Adrenal gland (tissue), 9 donors: ENCODE measurements at regions not wholly inside any gene's neighbourhood (a gene's known extent, or its start where the extent isn't known, plus 50 kb on each side); places are given as distances from the start of the nearest gene placed in this dataset.

Experiments used
- DNase-seq, 7 donors: peaks; one replicate each; pipeline ENCODE4 v3.0.0-alpha.2; 2019 to 2020
- H3K27ac ChIP-seq, 5 donors: fragments of 200-600 bp; sonication (generic) in 4 of 5; 1 replicate in 3 of 5; 2 replicates in 2 of 5; pipeline versions ENCODE4 v1.5.1 to v1.8.0; 2016 to 2020; ENCODE audit warnings: mild to moderate bottlenecking in 1 of 5
- H3K27me3 ChIP-seq: fragments of 200-600 bp; 2 replicates; pipeline ENCODE4 v1.8.0; 2021
- H3K36me3 ChIP-seq, 2 donors: fragments of 200-600 bp; replicated peaks in 1 of 2; 1 replicate in 1 of 2; 2 replicates in 1 of 2; pipeline versions ENCODE4 v1.5.1 to v1.8.0; 2018 to 2022
- H3K4me1 ChIP-seq, 2 donors: fragments of 200-600 bp; replicated peaks in 1 of 2; 1 replicate in 1 of 2; 2 replicates in 1 of 2; pipeline versions ENCODE4 v1.5.1 to v1.8.0; 2018 to 2021
- H3K4me3 ChIP-seq, 4 donors: fragments of 200-600 bp; sonication (generic) in 3 of 4; one replicate each; pipeline ENCODE4 v1.5.1; 2016 to 2018
- H3K9me3 ChIP-seq, 3 donors: fragments of 200-600 bp; sonication (generic) in 1 of 3; replicated peaks in 1 of 3; 1 replicate in 2 of 3; 2 replicates in 1 of 3; pipeline versions ENCODE4 v1.5.1 to v1.8.0; 2016 to 2021
- POLR2A ChIP-seq, 2 donors: fragments of 450-650 bp; IDR thresholded peaks; one replicate each; pipeline ENCODE4 v1.6.1; 2017; ENCODE audit warnings: antibody characterized with exemption in 2 of 2, mild to moderate bottlenecking in 2 of 2, moderate library complexity in 1 of 2
- WGBS, 4 donors: extraction: QIAGEN DNeasy Blood & Tissue Kit in 2 of 4; methylation state at CpG; one replicate each; pipeline versions ENCODE4 v1.1.5 to v1.1.7; 2013 to 2017; 5-methylcytosine and 5-hydroxymethylcytosine counted together
- intact Hi-C, 2 donors: fragments of 100-400 bp; cut with DNase I; formaldehyde crosslinking; loops; one replicate each; pipeline versions ENCODE4 v1.14.1 to v1.15.0; 2022 to 2023
- TF ChIP-seq, protein P1 (sequence below), 6 experiments: fragments of 450-650 bp in 4 of 6; fragments of 200-600 bp in 2 of 6; sonication (generic) in 1 of 6; IDR thresholded peaks; 1 replicate in 5 of 6; 2 replicates in 1 of 6; pipeline versions ENCODE4 v1.5.1 to v1.8.0; 2016 to 2021; ENCODE audit warnings: antibody characterized with exemption in 6 of 6, mild to moderate bottlenecking in 2 of 6, moderate library complexity in 1 of 6
- donor health status: healthy with polysubstance abuse.
- donor health status: Bipolar disorder and iron deficiency.
- donor health status: DM: yes; HTN: yes; CAD: no.
- donor health status: DM: no; HTN: no; CAD: no.
- donor health status: DM: no; HTN: no; CAD: no.

- no peaks in the 10 kb centered on the region for H3K36me3 ChIP-seq
- intact Hi-C loops: no loop called here
These were observed 287.6 kb downstream of the FAT3 start for GRCh38 chr11:92512204-92512569.

DNA sequence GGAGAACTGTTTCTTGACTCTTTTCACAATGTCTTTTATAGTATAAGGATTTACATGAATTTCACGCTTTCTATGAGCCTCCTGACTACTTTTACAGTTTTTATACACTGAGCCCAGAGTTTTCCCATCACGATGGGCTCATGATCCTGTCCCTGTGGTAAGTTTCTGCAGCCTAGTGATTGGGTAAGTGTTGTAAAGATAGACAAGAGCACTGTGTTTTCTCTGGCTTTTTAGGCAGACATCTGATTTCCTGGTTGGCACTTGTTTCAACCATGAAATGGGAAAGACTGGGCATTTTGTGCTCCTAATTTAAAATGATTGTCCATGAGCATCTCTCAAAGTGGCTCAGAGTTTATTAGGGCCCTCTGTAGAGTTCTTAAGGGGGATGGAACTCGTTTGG, 299.0 kb downstream of the FAT3 start:
- no peaks in the 10 kb centered on the region for H3K9me3 ChIP-seq
- H3K27me3 ChIP-seq: no peaks in the 10 kb centered on the region
- intact Hi-C loops: no loop called here
- DNase-seq: no peak
- no peak overlapping the region for H3K27ac ChIP-seq
- no peaks in the 10 kb centered on the region for H3K4me1 ChIP-seq
- 61 to 80% (median 71%) methylated on average over 3 of the region's 3 CpGs for WGBS, 4 donors
- no peaks in the 10 kb centered on the region for H3K36me3 ChIP-seq
- H3K4me3 ChIP-seq: no peak overlapping the region
- no peak for TF ChIP-seq POLR2A (IDR thresholded peaks at IDR 0.05)
- TF ChIP-seq, protein P1, sequence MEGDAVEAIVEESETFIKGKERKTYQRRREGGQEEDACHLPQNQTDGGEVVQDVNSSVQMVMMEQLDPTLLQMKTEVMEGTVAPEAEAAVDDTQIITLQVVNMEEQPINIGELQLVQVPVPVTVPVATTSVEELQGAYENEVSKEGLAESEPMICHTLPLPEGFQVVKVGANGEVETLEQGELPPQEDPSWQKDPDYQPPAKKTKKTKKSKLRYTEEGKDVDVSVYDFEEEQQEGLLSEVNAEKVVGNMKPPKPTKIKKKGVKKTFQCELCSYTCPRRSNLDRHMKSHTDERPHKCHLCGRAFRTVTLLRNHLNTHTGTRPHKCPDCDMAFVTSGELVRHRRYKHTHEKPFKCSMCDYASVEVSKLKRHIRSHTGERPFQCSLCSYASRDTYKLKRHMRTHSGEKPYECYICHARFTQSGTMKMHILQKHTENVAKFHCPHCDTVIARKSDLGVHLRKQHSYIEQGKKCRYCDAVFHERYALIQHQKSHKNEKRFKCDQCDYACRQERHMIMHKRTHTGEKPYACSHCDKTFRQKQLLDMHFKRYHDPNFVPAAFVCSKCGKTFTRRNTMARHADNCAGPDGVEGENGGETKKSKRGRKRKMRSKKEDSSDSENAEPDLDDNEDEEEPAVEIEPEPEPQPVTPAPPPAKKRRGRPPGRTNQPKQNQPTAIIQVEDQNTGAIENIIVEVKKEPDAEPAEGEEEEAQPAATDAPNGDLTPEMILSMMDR (IDR thresholded peaks at IDR 0.05): no peak

More at GRCh38 chr11:92512204-92512569, 287.6 kb downstream of the FAT3 start:
- H3K9me3 ChIP-seq: no peaks in the 10 kb centered on the region
- no peak overlapping the region for H3K27ac ChIP-seq
- no peak for DNase-seq
- no peaks in the 10 kb centered on the region for H3K27me3 ChIP-seq
- no peaks in the 10 kb centered on the region for H3K4me1 ChIP-seq
- no peak for TF ChIP-seq POLR2A (IDR thresholded peaks at IDR 0.05)
- no peak overlapping the region for H3K4me3 ChIP-seq

DNA sequence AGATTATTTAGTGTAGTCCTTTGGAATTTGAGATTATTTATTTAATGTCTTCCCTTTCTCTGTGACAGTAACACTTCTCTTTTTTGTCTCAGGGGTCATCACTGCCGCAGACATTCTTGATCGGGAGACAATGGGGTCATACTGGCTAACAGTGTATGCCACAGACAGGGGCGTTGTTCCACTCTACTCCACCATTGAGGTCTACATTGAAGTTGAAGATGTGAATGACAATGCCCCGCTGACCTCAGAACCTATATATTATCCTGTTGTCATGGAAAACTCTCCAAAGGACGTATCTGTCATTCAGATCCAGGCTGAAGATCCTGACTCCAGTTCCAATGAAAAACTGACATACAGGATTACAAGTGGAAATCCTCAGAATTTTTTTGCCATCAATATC, 299.9 kb downstream of the FAT3 start:
- intact Hi-C loops: no loop called here
- WGBS, 4 donors: 85 to 89% (median 87%) methylated on average over 5 of the region's 5 CpGs
- Histone ChIP-seq H3K4me3 (no peak overlapping the region), H3K27ac (no peak overlapping the region), H3K4me1 (no peaks in the 10 kb centered on the region), H3K9me3 (no peaks in the 10 kb centered on the region), H3K27me3 (no peaks in the 10 kb centered on the region), H3K36me3 (no peaks in the 10 kb centered on the region)
- no peak for DNase-seq
- TF ChIP-seq POLR2A (IDR thresholded peaks at IDR 0.05): no peak
- TF ChIP-seq, protein P1 (IDR thresholded peaks at IDR 0.05): no peak

- H3K27me3 ChIP-seq: no peaks in the 10 kb centered on the region
- no peak overlapping the region for H3K4me3 ChIP-seq
- H3K4me1 ChIP-seq: no peaks in the 10 kb centered on the region
- intact Hi-C loops: no loop called here
- H3K36me3 ChIP-seq: no peaks in the 10 kb centered on the region
- no peak for DNase-seq
- no peaks in the 10 kb centered on the region for H3K9me3 ChIP-seq
- H3K27ac ChIP-seq: no peak overlapping the region
- TF ChIP-seq, protein P1 (IDR thresholded peaks at IDR 0.05): no peak
- no peak for TF ChIP-seq POLR2A (IDR thresholded peaks at IDR 0.05)
These were observed 302.8 kb downstream of the FAT3 start for GRCh38 chr11:92527467-92527866.

GRCh38 chr11:92528001-92528400, 303.4 kb downstream of the FAT3 start:
- H3K36me3 ChIP-seq: no peaks in the 10 kb centered on the region
- H3K9me3 ChIP-seq: no peaks in the 10 kb centered on the region
- no peak overlapping the region for H3K4me3 ChIP-seq
- DNase-seq: no peak
- intact Hi-C loops: no loop called here
- 64 to 76% (median 68%) methylated on average over 6 of the region's 6 CpGs for WGBS, 4 donors
- no peaks in the 10 kb centered on the region for H3K27me3 ChIP-seq
- H3K27ac ChIP-seq: no peak overlapping the region
- no peaks in the 10 kb centered on the region for H3K4me1 ChIP-seq
- no peak for TF ChIP-seq POLR2A (IDR thresholded peaks at IDR 0.05)
- TF ChIP-seq, protein P1 (IDR thresholded peaks at IDR 0.05): no peak
